OCI-LY1 (cell line): ENCODE measurements at regions not wholly inside any gene's neighbourhood (a gene's known extent, or its start where the extent isn't known, plus 50 kb on each side); places are given as distances from the start of the nearest gene placed in this dataset.

Source experiments
- EZH2 ChIP-seq: fragments of 200-600 bp; sonication (generic), shearing (Covaris generic); IDR thresholded peaks from 2 replicates; pipeline ENCODE4 v1.8.0; 2017; ENCODE audit warnings: borderline replicate concordance, mixed run types, mild to moderate bottlenecking, antibody characterized with exemption, low read length, moderate library complexity, mixed read lengths
- TF ChIP-seq, protein P1 (sequence below): fragments of 200-600 bp; sonication (generic), shearing (Covaris generic); IDR thresholded peaks from 2 replicates; pipeline ENCODE4 v1.5.1; 2017; ENCODE audit warnings: mild to moderate bottlenecking, antibody characterized with exemption, low read length, moderate library complexity, mixed read lengths

GRCh38 chr2:223232285-223232684 is 180.3 kb downstream of the KCNE4 start:
- TF ChIP-seq, protein P1, sequence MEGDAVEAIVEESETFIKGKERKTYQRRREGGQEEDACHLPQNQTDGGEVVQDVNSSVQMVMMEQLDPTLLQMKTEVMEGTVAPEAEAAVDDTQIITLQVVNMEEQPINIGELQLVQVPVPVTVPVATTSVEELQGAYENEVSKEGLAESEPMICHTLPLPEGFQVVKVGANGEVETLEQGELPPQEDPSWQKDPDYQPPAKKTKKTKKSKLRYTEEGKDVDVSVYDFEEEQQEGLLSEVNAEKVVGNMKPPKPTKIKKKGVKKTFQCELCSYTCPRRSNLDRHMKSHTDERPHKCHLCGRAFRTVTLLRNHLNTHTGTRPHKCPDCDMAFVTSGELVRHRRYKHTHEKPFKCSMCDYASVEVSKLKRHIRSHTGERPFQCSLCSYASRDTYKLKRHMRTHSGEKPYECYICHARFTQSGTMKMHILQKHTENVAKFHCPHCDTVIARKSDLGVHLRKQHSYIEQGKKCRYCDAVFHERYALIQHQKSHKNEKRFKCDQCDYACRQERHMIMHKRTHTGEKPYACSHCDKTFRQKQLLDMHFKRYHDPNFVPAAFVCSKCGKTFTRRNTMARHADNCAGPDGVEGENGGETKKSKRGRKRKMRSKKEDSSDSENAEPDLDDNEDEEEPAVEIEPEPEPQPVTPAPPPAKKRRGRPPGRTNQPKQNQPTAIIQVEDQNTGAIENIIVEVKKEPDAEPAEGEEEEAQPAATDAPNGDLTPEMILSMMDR = no peak
- no peak for TF ChIP-seq EZH2
